ENCODE measurements at regions not wholly inside any gene's neighbourhood (a gene's known extent, or its start where the extent isn't known, plus 50 kb on each side); places are given as distances from the start of the nearest gene placed in this dataset.
A peak's percentile ranks its signal among the peaks of the same experiment; 100 is the strongest.

DNA sequence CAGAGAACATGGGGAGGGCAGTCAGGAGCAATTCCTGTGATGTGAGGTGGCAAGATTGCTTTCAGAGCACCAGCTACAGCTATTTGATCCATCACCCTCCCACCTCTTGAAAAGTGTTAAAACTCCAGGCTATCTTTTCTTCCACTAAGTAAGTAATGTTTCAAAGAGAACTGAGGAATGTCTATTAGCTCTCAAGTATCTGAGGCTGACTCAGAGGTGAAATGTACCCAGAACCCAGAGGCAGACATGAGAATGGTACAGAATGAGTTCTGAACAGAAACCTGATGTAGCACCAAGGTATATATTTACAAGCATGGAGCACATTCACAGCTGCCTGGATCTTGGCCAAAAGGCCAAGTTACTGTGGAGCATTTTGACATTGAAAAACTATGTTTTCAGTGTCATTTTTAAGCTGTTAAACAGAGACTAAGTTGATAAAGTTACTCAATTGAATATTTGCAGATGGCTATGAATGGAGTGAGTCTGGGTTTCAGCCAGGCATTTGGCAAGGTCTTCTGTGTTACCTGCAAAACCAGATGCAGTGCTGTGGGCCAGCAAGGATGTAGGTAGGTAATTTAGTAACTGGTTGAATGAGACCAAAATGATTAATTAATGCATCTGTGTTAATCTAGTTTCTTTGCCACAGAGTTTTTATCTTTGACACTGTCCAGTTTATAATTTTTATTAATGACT is 227.7 kb upstream of the CD96 start:
- no peak for DNase-seq

GRCh38 chr3:111314898-111315297 is 227.1 kb upstream of the CD96 start:
- DNase-seq: no peak

GRCh38 chr3:111315930-111316587 is 225.9 kb upstream of the CD96 start:
- DNase-seq: no peak

GRCh38 chr3:111318289-111318688 is 223.7 kb upstream of the CD96 start:
- DNase-seq: no peak

- DNase-seq: no peak
Observed at GRCh38 chr3:111319598-111319997, 222.4 kb upstream of the CD96 start.

DNA sequence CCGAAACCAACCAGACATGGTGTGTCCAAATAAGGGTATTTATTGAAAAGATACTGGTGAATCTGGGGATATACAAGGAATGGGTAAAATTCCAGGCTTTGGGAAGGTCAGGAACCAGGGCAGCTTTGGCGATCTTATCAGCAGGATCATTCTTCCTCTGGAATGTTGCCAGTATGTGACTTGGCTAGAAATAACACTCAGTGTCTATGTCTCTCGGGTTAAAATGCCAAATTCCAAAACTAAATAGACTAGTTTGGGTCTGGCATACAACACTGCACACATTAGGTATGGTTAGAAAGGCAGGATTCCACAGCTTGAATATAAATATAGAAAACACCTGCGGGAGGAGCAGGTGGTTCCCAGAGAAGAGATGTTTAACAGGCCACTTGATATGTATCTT is 220.2 kb upstream of the CD96 start:
- no peak for DNase-seq

GRCh38 chr3:111323019-111323418 is 219.0 kb upstream of the CD96 start:
- DNase-seq: no peak

DNA sequence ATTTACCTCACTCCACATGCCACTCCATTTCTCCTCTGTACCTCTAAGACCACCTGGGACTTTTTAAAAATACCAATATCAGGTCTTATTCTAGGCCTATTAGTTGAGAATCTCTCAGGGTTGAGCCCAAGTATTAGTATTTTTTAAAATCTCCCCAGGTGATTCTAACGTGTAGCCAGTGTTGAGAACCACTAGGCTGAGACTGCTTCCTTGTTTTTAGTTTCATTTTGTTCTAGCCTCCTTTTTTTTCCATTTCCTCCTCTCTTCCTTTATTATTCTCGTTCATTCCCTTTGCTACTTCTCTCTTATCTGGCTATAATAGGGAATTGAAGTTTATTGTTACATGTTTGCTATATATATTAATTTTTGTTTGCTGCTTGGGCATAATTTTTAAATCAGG is 217.8 kb upstream of the CD96 start:
- no peak for DNase-seq

GRCh38 chr3:111324645-111325044 is 217.4 kb upstream of the CD96 start:
- no peak for DNase-seq

- no peak for DNase-seq
Observed at GRCh38 chr3:111325160-111325718, 216.8 kb upstream of the CD96 start.

GRCh38 chr3:111326144-111326995 is 215.6 kb upstream of the CD96 start:
- no peak for DNase-seq

GRCh38 chr3:111331306-111331705 is 210.7 kb upstream of the CD96 start:
- no peak for DNase-seq

GRCh38 chr3:111331912-111332311 is 210.1 kb upstream of the CD96 start:
- DNase-seq: no peak

DNA sequence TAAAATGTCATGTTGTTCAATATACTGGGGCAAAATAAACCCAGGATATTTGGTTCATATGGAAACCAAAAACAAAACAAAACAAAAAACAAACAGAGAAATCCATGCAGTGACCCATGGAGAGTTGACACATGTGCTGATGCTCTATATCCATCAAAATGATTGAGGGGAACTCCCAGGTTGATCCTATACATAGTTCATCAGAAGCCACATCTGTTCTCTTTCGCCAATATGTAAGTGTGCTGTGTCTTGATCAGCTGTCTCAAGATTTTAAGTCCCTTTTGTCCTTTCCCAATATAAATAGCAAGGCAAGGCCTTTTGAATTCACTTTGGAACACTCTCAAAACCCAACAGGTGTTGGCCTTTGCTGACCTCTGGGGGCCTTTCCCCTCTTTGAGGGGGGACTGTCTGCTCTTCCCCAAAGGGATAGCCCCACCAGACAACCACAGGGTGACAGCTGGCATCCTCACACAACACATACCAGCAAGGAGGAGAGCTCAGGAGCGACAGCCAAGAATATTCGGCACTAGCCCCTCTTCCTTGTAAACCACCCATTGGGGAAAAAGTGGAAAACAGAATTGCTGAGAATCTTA is 209.4 kb upstream of the CD96 start:
- DNase-seq: no peak

DNA sequence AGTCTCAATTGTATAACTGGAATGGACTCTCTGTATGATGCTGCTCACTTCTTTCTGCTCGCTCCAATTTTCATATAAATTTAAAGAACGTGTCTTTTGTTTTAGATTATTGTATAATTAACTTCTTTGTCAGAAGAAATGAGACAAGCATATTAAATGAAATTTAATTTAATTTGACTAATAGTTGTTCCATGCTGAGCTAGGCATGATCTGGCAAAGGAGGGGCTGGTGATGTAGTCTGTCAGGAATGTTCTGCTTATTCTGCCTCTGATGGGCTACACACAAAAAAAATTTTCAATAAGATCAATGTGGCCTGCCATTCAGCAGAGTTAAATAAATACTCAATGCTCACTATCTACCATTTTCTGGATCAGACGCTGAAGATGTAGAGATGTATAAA is 208.4 kb upstream of the CD96 start:
- DNase-seq: no peak

DNA sequence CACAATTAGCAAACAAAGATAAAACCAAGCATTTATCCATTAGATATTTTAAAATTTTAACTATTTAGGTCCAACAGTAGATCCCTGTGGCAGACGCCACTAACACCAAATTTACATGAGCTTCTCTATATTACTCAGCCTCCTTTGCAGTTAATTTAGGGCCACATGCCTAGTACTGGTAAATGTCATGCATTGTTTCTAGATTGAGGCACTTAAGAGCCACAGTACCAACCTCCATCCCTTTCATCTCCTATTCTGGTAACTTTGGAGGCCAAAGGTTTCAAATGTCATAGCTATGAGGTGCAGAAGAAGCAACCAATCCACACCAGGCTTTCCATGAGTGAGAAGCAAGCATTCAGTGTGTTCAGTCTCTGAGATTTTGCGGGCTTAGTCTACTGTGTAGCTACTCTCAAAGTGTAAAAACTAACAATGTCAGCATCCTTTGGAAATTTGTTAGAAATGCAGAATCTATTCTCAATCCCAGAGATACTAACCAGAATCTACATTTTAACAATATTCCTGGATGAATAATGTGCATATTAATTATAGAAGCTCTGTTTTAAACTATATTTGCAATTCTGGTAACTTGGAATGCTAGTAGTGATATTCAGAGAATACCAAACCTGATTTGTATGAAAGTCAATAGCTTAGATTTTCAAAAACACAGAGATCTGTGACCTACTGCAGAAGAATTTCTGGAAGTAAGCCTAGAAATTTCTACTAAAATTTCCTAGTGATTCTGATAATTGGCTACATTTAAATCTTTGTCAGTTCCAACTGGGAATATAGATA is 206.3 kb upstream of the CD96 start:
- DNase-seq: no peak

DNA sequence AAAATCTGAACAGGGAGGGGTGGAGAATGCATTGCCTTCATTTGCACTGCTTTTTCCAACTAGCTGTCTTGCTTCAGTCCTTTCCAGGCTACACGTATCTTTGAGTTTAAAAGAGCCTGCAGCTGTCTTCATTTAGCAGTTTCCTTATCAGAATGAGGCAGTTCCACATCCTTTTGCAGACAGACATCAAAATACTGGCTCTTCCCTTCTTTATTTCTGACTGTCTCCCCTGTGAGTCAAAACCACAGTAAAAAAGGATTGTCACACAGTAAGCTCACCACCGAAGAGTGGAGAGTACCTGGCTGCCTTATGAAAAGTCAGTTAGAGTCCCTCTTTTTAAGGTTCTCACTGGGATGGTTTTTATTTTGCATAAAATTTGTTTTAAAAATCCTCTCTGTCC is 205.5 kb upstream of the CD96 start:
- DNase-seq: no peak

GRCh38 chr3:111338059-111338698 is 203.8 kb upstream of the CD96 start:
- peak; percentile 7 to 22 for DNase-seq

GRCh38 chr3:111339017-111339416 is 203.0 kb upstream of the CD96 start:
- no peak for DNase-seq

DNA sequence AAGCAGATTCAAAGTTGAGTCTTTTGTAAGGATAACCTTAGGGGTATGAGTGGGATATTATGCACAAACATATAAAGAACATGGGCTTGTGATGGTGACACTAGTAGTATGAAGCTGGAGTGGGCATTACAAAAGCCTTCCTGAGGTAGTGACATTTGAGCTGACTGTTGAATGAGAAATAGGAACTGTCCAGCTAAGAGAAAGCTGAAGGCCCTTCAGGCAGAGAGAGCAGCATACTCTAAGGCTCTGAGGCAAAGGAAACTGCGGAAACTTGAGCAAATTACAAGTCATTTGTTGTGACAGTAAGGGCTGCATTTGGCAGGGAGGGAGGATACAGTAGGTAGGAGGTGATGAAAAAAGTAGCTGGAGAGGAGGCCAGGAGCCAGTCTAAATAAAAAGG is 190.7 kb upstream of the CD96 start:
- DNase-seq: no peak

- DNase-seq: no peak
Observed at GRCh38 chr3:111352585-111352984, 189.4 kb upstream of the CD96 start.

All from stimulated activated CD4-positive, alpha-beta T cell treated with anti-CD3 and anti-CD28 coated beads, Interleukin-4, amount 100 ng/mL, for 4 hours (primary cell).